ENCODE measurements at regions not wholly inside any gene's neighbourhood (a gene's known extent, or its start where the extent isn't known, plus 50 kb on each side); places are given as distances from the start of the nearest gene placed in this dataset.
"Not testable (repeated sequence)": the region's sequence is repeated elsewhere in the genome, so short reads cannot be mapped to it uniquely, and the experiment has no call there.

GRCh38 chr3:105254154-105254553, 112.6 kb upstream of the ALCAM start:
- DNase-seq (ENCODE audit: low read depth, low spot score), result no peak

- DNase-seq (ENCODE audit: low read depth, low spot score), result no peak
Measured at GRCh38 chr3:105255350-105255749, 111.4 kb upstream of the ALCAM start.

- no peak for DNase-seq (ENCODE audit: low read depth, low spot score)
Measured at GRCh38 chr3:105259496-105259895, 107.2 kb upstream of the ALCAM start.

GRCh38 chr3:105260385-105260784, 106.3 kb upstream of the ALCAM start:
- no peak for DNase-seq (ENCODE audit: low read depth, low spot score)

- no peak for DNase-seq (ENCODE audit: low read depth, low spot score)
Measured at GRCh38 chr3:105274536-105274935, 92.2 kb upstream of the ALCAM start.

- DNase-seq (ENCODE audit: low read depth, low spot score), result peak; percentile 23
Measured at GRCh38 chr3:105274958-105275357, 91.8 kb upstream of the ALCAM start.

- no peak for DNase-seq (ENCODE audit: low read depth, low spot score)
Measured at GRCh38 chr3:105277656-105278055, 89.1 kb upstream of the ALCAM start.

GRCh38 chr3:105278688-105279087, 88.0 kb upstream of the ALCAM start:
- DNase-seq (ENCODE audit: low read depth, low spot score), result no peak

- DNase-seq (ENCODE audit: low read depth, low spot score), result no peak
Measured at GRCh38 chr3:105281989-105282388, 84.7 kb upstream of the ALCAM start.

GRCh38 chr3:105284876-105285275, 81.8 kb upstream of the ALCAM start:
- DNase-seq (ENCODE audit: low read depth, low spot score), result no peak

- DNase-seq (ENCODE audit: low read depth, low spot score), result no peak
Measured at GRCh38 chr3:105285653-105286241, 81.0 kb upstream of the ALCAM start.

- DNase-seq (ENCODE audit: low read depth, low spot score), result no peak
Measured at GRCh38 chr3:105293441-105293840, 73.3 kb upstream of the ALCAM start.

- not testable (repeated sequence) for DNase-seq (ENCODE audit: low read depth, low spot score)
Measured at GRCh38 chr3:105296182-105296822, 70.4 kb upstream of the ALCAM start.

GRCh38 chr3:105304487-105304886, 62.2 kb upstream of the ALCAM start:
- DNase-seq (ENCODE audit: low read depth, low spot score), result no peak

GRCh38 chr3:105315144-105315543, 51.6 kb upstream of the ALCAM start:
- no peak for DNase-seq (ENCODE audit: low read depth, low spot score)

- DNase-seq (ENCODE audit: low read depth, low spot score), result no peak
Measured at GRCh38 chr3:105315815-105316214, 50.9 kb upstream of the ALCAM start.

- DNase-seq (ENCODE audit: low read depth, low spot score), result no peak
Measured at GRCh38 chr3:105316331-105316730, 50.4 kb upstream of the ALCAM start.

All from smooth muscle cell of the brain vasculature (primary cell).